ENCODE measurements at regions not wholly inside any gene's neighbourhood (a gene's known extent, or its start where the extent isn't known, plus 50 kb on each side); places are given as distances from the start of the nearest gene placed in this dataset.

- DNase-seq, result no peak
Measured at GRCh38 chr13:43985422-43986072, 105.8 kb downstream of the LACC1 start.

- peak; percentile 79 for DNase-seq
Measured at GRCh38 chr13:43986421-43986981, 106.8 kb downstream of the LACC1 start.

GRCh38 chr13:43988302-43988701, 108.6 kb downstream of the LACC1 start:
- DNase-seq, result no peak

GRCh38 chr13:43990021-43990420, 110.3 kb downstream of the LACC1 start:
- no peak for DNase-seq

- DNase-seq, result no peak
Measured at GRCh38 chr13:43990829-43991228, 111.1 kb downstream of the LACC1 start.

GRCh38 chr13:43991773-43992201, 112.1 kb downstream of the LACC1 start:
- DNase-seq, result peak; percentile 45

- no peak for DNase-seq
Measured at GRCh38 chr13:43992211-43992610, 112.5 kb downstream of the LACC1 start.

GRCh38 chr13:43994999-43995859, 115.5 kb downstream of the LACC1 start:
- DNase-seq, result peak; percentile 49

GRCh38 chr13:43996221-43996620, 116.5 kb downstream of the LACC1 start:
- DNase-seq, result no peak

- no peak for DNase-seq
Measured at GRCh38 chr13:44003481-44003880, 123.8 kb downstream of the LACC1 start.

GRCh38 chr13:44004878-44005277, 125.2 kb downstream of the LACC1 start:
- no peak for DNase-seq

- no peak for DNase-seq
Measured at GRCh38 chr13:44007451-44007850, 127.7 kb downstream of the LACC1 start.

GRCh38 chr13:44011036-44011435, 131.3 kb downstream of the LACC1 start:
- no peak for DNase-seq

- DNase-seq, result no peak
Measured at GRCh38 chr13:44012910-44013757, 133.4 kb downstream of the LACC1 start.

- no peak for DNase-seq
Measured at GRCh38 chr13:44013758-44014291, 134.1 kb downstream of the LACC1 start.

GRCh38 chr13:44014501-44014900, 134.8 kb downstream of the LACC1 start:
- no peak for DNase-seq

GRCh38 chr13:44015118-44015517, 135.4 kb downstream of the LACC1 start:
- DNase-seq, result no peak

- no peak for DNase-seq
Measured at GRCh38 chr13:44015811-44016210, 136.1 kb downstream of the LACC1 start.

- no peak for DNase-seq
Measured at GRCh38 chr13:44017756-44018309, 138.1 kb downstream of the LACC1 start.

- DNase-seq, result no peak
Measured at GRCh38 chr13:44019651-44020050, 139.9 kb downstream of the LACC1 start.

- DNase-seq, result no peak
Measured at GRCh38 chr13:44021422-44021821, 141.7 kb downstream of the LACC1 start.

- no peak for DNase-seq
Measured at GRCh38 chr13:44022196-44022595, 142.5 kb downstream of the LACC1 start.

Data from DMS53 (cell line).